HG02885 (cell line): ENCODE measurements at regions not wholly inside any gene's neighbourhood (a gene's known extent, or its start where the extent isn't known, plus 50 kb on each side); places are given as distances from the start of the nearest gene placed in this dataset.

Source experiments
- ATAC-seq: cut with Tn5 transposase; IDR thresholded peaks from one replicate; pipeline ENCODE4 v1.9.1; 2021; ENCODE audit warnings: mild to moderate bottlenecking; ENCODE audit not compliant: unreplicated experiment, poor library complexity

GRCh38 chr6:44500074-44500473, 112.6 kb downstream of the CDC5L start:
- no peak for ATAC-seq

GRCh38 chr6:44503471-44503870, 116.0 kb downstream of the CDC5L start:
- no peak for ATAC-seq

GRCh38 chr6:44504301-44504791, 116.8 kb downstream of the CDC5L start:
- ATAC-seq = no peak

GRCh38 chr6:44505751-44506150, 118.2 kb downstream of the CDC5L start:
- ATAC-seq = no peak

GRCh38 chr6:44507014-44507413, 119.5 kb downstream of the CDC5L start:
- ATAC-seq = no peak

- no peak for ATAC-seq
These were observed 121.1 kb downstream of the CDC5L start for GRCh38 chr6:44508646-44509045.

- ATAC-seq = no peak
These were observed 123.6 kb downstream of the CDC5L start for GRCh38 chr6:44511126-44511525.

- no peak for ATAC-seq
These were observed 125.6 kb downstream of the CDC5L start for GRCh38 chr6:44512868-44513741.

- no peak for ATAC-seq
These were observed 126.6 kb downstream of the CDC5L start for GRCh38 chr6:44514085-44514484.

- no peak for ATAC-seq
These were observed 127.2 kb downstream of the CDC5L start for GRCh38 chr6:44514576-44515193.

GRCh38 chr6:44522871-44523270, 135.4 kb downstream of the CDC5L start:
- no peak for ATAC-seq

- ATAC-seq = no peak
These were observed 137.1 kb downstream of the CDC5L start for GRCh38 chr6:44524476-44525227.

- no peak for ATAC-seq
These were observed 138.3 kb downstream of the CDC5L start for GRCh38 chr6:44525761-44526351.

- no peak for ATAC-seq
These were observed 139.7 kb downstream of the CDC5L start for GRCh38 chr6:44527181-44527580.

- no peak for ATAC-seq
These were observed 140.3 kb downstream of the CDC5L start for GRCh38 chr6:44527583-44528369.

- no peak for ATAC-seq
These were observed 140.8 kb downstream of the CDC5L start for GRCh38 chr6:44528370-44528644.

GRCh38 chr6:44528716-44529115, 141.2 kb downstream of the CDC5L start:
- ATAC-seq = no peak

GRCh38 chr6:44529146-44529905, 141.8 kb downstream of the CDC5L start:
- ATAC-seq = no peak

GRCh38 chr6:44530209-44530909, 142.9 kb downstream of the CDC5L start:
- ATAC-seq = no peak
